Choroid plexus epithelial cell (primary cell): ENCODE measurements at regions not wholly inside any gene's neighbourhood (a gene's known extent, or its start where the extent isn't known, plus 50 kb on each side); places are given as distances from the start of the nearest gene placed in this dataset.

Source experiments
- DNase-seq: peaks from one replicate; pipeline ENCODE4 v3.0.0-alpha.2; 2010; ENCODE audit warnings: low read depth
- H3K4me3 ChIP-seq: 2 replicates; pipeline ENCODE4 v1.5.1; 2011; ENCODE audit warnings: low read depth, mild to moderate bottlenecking, control low read depth, low read length, moderate library complexity
- TF ChIP-seq, protein P1 (sequence below): conservative IDR thresholded peaks from 2 replicates; pipeline ENCODE4 v1.5.1; 2011; ENCODE audit warnings: low read depth, mild to moderate bottlenecking, control low read depth, inconsistent platforms, low read length, moderate library complexity

DNA sequence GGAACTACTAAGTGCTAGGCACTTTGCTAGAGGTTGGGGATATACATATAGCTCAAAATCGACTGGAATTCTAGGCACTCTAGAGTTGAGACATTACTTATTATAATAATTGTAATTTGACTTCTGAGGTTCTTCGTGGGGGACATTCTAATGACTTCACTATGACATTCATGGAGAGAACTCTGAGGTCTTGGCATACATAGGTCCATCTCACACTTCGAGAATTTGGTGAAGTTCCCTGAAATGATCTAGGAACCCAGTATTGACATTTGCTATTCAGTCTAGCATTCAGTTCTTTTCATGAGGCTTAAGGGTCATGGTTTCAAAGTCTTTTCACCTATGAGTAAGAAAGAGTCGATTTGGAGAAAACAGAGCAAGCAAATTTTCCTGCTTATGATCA, 446.6 kb upstream of the JAG1 start:
- DNase-seq, result no peak

DNA sequence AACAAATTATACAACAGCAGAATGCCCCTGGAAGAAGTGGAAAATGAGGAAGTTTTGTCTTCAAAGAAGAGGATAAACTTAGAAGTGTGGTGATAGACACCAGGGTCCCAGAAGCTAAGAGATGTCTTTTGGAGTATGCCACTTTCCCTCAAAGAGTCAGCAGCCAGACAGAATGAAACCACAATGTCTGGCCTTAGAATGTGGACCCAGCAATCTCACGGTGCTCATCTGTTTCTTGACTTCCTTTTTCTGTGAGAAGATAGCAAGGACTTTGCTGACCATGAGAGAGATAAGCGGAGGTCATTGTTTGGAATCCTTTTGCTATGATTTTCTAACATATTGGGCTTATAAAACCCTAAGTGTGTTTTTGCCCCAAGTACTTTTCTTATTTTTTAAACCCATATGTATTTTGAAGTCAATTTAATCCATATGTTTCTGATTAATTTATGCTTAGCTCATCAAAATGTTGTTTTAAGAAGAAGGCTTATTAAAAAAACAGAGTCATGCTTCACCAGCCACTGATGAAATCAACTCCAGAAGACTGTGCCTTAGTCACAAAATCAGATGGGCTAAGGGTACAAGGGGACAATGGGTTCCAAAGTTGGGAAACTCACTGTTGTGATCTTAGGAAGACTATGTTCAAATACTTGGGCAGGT, 451.2 kb upstream of the JAG1 start:
- DNase-seq, result no peak
- TF ChIP-seq, protein P1, sequence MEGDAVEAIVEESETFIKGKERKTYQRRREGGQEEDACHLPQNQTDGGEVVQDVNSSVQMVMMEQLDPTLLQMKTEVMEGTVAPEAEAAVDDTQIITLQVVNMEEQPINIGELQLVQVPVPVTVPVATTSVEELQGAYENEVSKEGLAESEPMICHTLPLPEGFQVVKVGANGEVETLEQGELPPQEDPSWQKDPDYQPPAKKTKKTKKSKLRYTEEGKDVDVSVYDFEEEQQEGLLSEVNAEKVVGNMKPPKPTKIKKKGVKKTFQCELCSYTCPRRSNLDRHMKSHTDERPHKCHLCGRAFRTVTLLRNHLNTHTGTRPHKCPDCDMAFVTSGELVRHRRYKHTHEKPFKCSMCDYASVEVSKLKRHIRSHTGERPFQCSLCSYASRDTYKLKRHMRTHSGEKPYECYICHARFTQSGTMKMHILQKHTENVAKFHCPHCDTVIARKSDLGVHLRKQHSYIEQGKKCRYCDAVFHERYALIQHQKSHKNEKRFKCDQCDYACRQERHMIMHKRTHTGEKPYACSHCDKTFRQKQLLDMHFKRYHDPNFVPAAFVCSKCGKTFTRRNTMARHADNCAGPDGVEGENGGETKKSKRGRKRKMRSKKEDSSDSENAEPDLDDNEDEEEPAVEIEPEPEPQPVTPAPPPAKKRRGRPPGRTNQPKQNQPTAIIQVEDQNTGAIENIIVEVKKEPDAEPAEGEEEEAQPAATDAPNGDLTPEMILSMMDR, result no peak
- no peak overlapping the region for H3K4me3 ChIP-seq

More for the DNA sequence above, 446.6 kb upstream of the JAG1 start:
- TF ChIP-seq, protein P1, result no peak
- H3K4me3 ChIP-seq, result no peak overlapping the region

DNA sequence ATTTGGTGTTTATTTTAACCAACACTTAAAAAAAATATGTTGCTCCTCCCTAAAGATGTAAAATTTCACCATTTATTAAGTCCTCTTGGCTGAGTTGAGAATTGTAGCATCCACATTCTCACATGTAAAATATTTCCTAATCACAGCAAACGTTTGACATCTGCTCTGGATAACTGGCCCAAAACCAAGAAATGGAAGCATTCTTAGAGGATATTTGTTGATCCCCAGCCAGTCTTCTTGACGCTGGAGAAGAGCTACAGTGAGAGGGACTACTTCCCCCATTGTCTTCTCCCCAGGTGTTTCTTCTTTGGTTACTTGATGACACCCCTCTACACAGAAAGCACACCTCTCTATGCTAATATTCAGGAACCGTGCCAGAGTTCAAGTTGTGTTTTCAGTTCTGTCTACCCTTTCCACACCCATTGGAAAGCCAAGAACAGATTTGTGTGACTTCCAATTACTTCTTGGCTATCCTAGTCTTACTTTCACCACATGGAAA, 454.5 kb upstream of the JAG1 start:
- H3K4me3 ChIP-seq, result no peak overlapping the region
- TF ChIP-seq, protein P1, result no peak
- DNase-seq, result peak; percentile 66

DNA sequence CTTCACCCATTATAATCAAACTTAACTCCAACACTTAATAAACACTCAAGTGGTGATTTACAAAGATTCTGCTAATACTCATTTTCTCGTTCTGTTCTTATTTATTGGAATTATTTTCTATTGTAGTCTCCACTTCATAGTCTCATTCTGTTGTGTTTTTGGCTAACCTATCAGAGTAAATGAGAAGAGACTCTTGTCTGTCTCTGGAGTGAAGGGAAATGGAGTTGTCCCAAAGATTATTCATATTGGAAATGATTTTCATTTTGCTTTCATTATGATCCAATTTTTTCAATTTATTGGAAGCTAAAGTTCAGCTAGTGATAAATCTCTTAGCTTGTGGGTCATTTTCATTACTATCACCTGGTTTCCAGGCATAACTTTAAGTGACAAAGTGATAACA, 454.9 kb upstream of the JAG1 start:
- H3K4me3 ChIP-seq, result no peak overlapping the region
- no peak for DNase-seq
- TF ChIP-seq, protein P1, result no peak

DNA sequence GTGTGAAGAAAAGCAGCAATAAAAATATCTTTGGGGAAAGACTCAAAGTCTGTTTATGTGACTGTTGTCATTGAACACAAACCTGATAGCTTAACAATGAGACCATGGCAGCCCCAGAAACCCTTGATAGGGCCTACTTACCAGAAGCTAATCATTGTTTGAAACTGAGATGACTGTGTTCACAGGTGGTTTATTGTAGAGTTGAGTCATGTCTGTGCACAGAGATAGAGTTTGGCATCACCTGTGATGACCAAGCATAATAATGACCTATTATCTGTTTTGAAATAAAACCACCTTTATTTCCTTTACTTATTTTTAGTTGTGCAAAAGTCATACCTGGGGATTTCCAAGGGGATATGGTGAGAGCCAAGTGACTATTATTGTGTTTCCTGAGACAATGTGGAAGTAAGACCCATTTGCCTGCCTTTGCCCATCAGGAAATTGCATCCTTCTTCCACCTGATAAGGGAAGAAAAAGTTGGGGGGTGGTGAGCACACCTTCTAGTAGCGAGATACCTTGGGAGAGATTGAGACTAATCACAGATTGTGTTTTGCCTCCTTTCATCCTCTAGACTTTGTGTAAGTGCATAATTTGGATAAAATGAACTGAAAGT, 456.9 kb upstream of the JAG1 start:
- no peak for DNase-seq
- TF ChIP-seq, protein P1, result no peak
- H3K4me3 ChIP-seq, result no peak overlapping the region

DNA sequence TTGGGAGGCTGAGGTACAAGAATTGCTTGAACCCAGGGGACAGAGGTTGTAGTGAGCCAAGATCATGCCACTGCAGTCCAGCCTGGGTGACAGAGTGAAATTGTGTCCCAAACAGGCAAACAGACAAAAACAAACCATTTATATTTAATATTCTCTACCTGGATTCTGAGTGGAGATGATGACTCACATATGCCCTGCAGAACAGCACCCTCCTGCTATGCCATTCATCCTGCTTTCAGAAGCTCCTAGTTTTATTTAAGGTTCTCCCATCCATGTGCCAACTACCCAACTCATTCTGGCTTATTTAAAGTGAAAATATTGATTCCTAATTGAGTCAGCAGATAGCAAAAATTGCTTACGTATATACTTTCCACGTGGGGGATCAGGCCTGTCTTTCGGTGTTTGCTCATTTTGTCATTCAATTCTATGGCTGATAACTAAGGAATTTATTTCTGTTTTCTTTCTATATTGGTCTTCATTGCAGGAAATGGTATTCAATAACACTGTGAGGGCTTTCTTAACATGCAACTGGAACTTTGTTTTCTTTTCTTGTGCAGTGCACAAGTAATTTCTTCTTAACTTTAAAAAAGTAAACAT, 459.1 kb upstream of the JAG1 start:
- no peak overlapping the region for H3K4me3 ChIP-seq

More for the DNA sequence above, 459.1 kb upstream of the JAG1 start:
- DNase-seq, result no peak
- TF ChIP-seq, protein P1, result no peak
